SK-N-SH (cell line): ENCODE measurements at regions not wholly inside any gene's neighbourhood (a gene's known extent, or its start where the extent isn't known, plus 50 kb on each side); places are given as distances from the start of the nearest gene placed in this dataset.
"Not testable (repeated sequence)": the region's sequence is repeated elsewhere in the genome, so short reads cannot be mapped to it uniquely, and the experiment has no call there.

Experiments used
- CTCF ChIA-PET: fragments of 300-600, 350-600 bp; formaldehyde crosslinking; extraction: SDS; loops from one replicate; lab custom pipeline; 2021; lab: Yijun Ruan, JAX
- POLR2A ChIA-PET: fragments of 350-600 bp; sonication (Branson Sonifier 250); formaldehyde crosslinking; extraction: SDS; loops from one replicate; lab custom pipeline; 2020; ENCODE audit warnings: antibody characterized with exemption, inconsistent platforms; lab: Yijun Ruan, JAX
- DNase-seq: peaks from one replicate; pipeline ENCODE4 v3.0.0; 2012
- H2AFZ ChIP-seq: fragments of 200-600 bp; sonication (generic); 2 replicates; pipeline ENCODE4 v1.8.1; 2016; ENCODE audit warnings: antibody characterized with exemption, mild to moderate bottlenecking, low read depth
- H3F3A ChIP-seq: fragments of 200-600 bp; sonication (generic); replicated peaks from 2 replicates; pipeline ENCODE3; 2016; ENCODE audit warnings: antibody characterized with exemption, mild to moderate bottlenecking; ENCODE audit not compliant: insufficient read depth
- H3K27ac ChIP-seq, 2 experiments: fragments of 200-500 bp in 1 of 2; fragments of 200-600 bp in 1 of 2; sonication (Bioruptor generic) in 1 of 2; sonication (generic), shearing (Covaris generic) in 1 of 2; 2 replicates each; pipeline versions ENCODE4 v1.5.1 to v1.6.1; 2014 to 2016; ENCODE audit warnings: low read depth in 2 of 2, inconsistent platforms in 1 of 2, low read length in 1 of 2, mild to moderate bottlenecking in 1 of 2, mixed read lengths in 1 of 2
- H3K27me3 ChIP-seq: fragments of 200-600 bp; sonication (generic), shearing (Covaris generic); 2 replicates; pipeline ENCODE4 v1.6.1; 2016; ENCODE audit warnings: mixed run types; ENCODE audit not compliant: insufficient read depth
- H3K36me3 ChIP-seq, 2 experiments: fragments of 200-500 bp in 1 of 2; fragments of 200-600 bp in 1 of 2; sonication (Bioruptor generic) in 1 of 2; sonication (generic) in 1 of 2; replicated peaks in 1 of 2; 2 replicates each; pipeline versions ENCODE3 to v1.5.1; 2014 to 2016; ENCODE audit warnings: low read length in 1 of 2, mild to moderate bottlenecking in 1 of 2; ENCODE audit not compliant: insufficient read depth in 2 of 2, control insufficient read depth in 1 of 2
- H3K4me1 ChIP-seq, 2 experiments: fragments of 200-500 bp in 1 of 2; fragments of 200-600 bp in 1 of 2; sonication (Bioruptor generic) in 1 of 2; sonication (generic), shearing (Covaris generic) in 1 of 2; 2 replicates each; pipeline versions ENCODE4 v1.5.1 to v1.6.1; 2014 to 2016; ENCODE audit warnings: low read depth in 1 of 2, low read length in 1 of 2, mixed run types in 1 of 2; ENCODE audit not compliant: insufficient read depth in 2 of 2, control insufficient read depth in 1 of 2
- H3K4me2 ChIP-seq: fragments of 200-600 bp; sonication (generic), shearing (Covaris generic); 2 replicates; pipeline ENCODE4 v1.6.1; 2017; ENCODE audit warnings: mixed run types
- H3K4me3 ChIP-seq, 2 experiments: fragments of 200-500 bp in 1 of 2; fragments of 200-600 bp in 1 of 2; sonication (Bioruptor generic) in 1 of 2; sonication (generic), shearing (Covaris generic) in 1 of 2; 2 replicates each; pipeline versions ENCODE4 v1.5.1 to v1.8.1; 2014 to 2016; ENCODE audit warnings: low read depth in 2 of 2, inconsistent platforms in 1 of 2, low read length in 1 of 2, mild to moderate bottlenecking in 1 of 2, mixed read lengths in 1 of 2, moderate library complexity in 1 of 2
- H3K79me2 ChIP-seq: fragments of 200-600 bp; sonication (generic); 2 replicates; pipeline ENCODE4 v1.8.1; 2017; ENCODE audit warnings: mild to moderate bottlenecking; ENCODE audit not compliant: insufficient read depth
- H3K9ac ChIP-seq: fragments of 200-600 bp; sonication (generic); 2 replicates; pipeline ENCODE4 v1.6.1; 2017; ENCODE audit warnings: mixed run types
- H3K9me2 ChIP-seq: fragments of 200-600 bp; sonication (generic); 2 replicates; pipeline ENCODE4 v1.6.1; 2017; ENCODE audit warnings: mixed run types
- H3K9me3 ChIP-seq: fragments of 200-600 bp; sonication (generic); 2 replicates; pipeline ENCODE4 v1.6.1; 2017; ENCODE audit warnings: mixed run types, mild to moderate bottlenecking, moderate library complexity
- H4K20me1 ChIP-seq: fragments of 200-600 bp; sonication (generic); 2 replicates; pipeline ENCODE4 v1.6.1; 2017; ENCODE audit warnings: mild to moderate bottlenecking, mixed run types; ENCODE audit not compliant: insufficient read depth
- GABPA ChIP-seq: IDR thresholded peaks from 2 replicates; pipeline ENCODE4 v1.4.0; 2012; ENCODE audit warnings: low read depth, mild to moderate bottlenecking
- GATA2 ChIP-seq: sonication (generic); formaldehyde crosslinking; IDR thresholded peaks from 2 replicates; pipeline ENCODE4 v1.5.0; 2020; ENCODE audit warnings: mild to moderate bottlenecking, missing genetic modification reagents
- MXI1 ChIP-seq: IDR thresholded peaks from 2 replicates; pipeline ENCODE4 v1.6.1; 2012; ENCODE audit warnings: mild to moderate bottlenecking, low read depth, low read length, improper control_type of control experiment
- NFIC ChIP-seq: IDR thresholded peaks from 2 replicates; pipeline ENCODE4 v1.4.0; 2012; ENCODE audit warnings: borderline replicate concordance
- RXRA ChIP-seq: IDR thresholded peaks from 2 replicates; pipeline ENCODE4 v1.4.0; 2012; ENCODE audit warnings: low read depth, mild to moderate bottlenecking, borderline replicate concordance
- SIN3A ChIP-seq: IDR thresholded peaks from 2 replicates; pipeline ENCODE4 v1.6.1; 2012; ENCODE audit warnings: low read depth, mild to moderate bottlenecking, low read length, moderate library complexity, borderline replicate concordance
- TAF1 ChIP-seq: IDR thresholded peaks from 2 replicates; pipeline ENCODE4 v1.6.1; 2012; ENCODE audit warnings: low read depth, mild to moderate bottlenecking, low read length, moderate library complexity, borderline replicate concordance
- TCF12 ChIP-seq: IDR thresholded peaks from 2 replicates; pipeline ENCODE4 v1.4.0; 2012
- WGBS: methylation state at CpG from one replicate; pipeline ENCODE4 v1.1.6; 2017; ENCODE audit warnings: low lambda C conversion rate; 5-methylcytosine and 5-hydroxymethylcytosine counted together
- TF ChIP-seq, protein P1 (sequence below): IDR thresholded peaks from 2 replicates; pipeline ENCODE4 v1.6.1; 2012; ENCODE audit warnings: mild to moderate bottlenecking, low read depth, low read length, moderate library complexity
- TF ChIP-seq, protein P2 (sequence below): fragments of 150-350 bp; IDR thresholded peaks from 2 replicates; pipeline ENCODE4 v1.6.1; 2017; ENCODE audit warnings: antibody characterized with exemption, low read length, low read depth, borderline replicate concordance
- TF ChIP-seq, protein P3 (sequence below): IDR thresholded peaks from 2 replicates; pipeline ENCODE4; 2012
- TF ChIP-seq, protein P4 (sequence below): fragments of 150-350 bp; IDR thresholded peaks from 2 replicates; pipeline ENCODE4 v1.6.1; 2016; ENCODE audit warnings: mild to moderate bottlenecking, low read depth, low read length
- TF ChIP-seq, protein P5 (sequence below): IDR thresholded peaks from 2 replicates; pipeline ENCODE4 v1.4.0; 2012; ENCODE audit warnings: low read depth, borderline replicate concordance
- TF ChIP-seq, protein P6 (sequence below): IDR thresholded peaks from 2 replicates; pipeline ENCODE4 v1.4.0; 2012; ENCODE audit warnings: low read depth, borderline replicate concordance

DNA sequence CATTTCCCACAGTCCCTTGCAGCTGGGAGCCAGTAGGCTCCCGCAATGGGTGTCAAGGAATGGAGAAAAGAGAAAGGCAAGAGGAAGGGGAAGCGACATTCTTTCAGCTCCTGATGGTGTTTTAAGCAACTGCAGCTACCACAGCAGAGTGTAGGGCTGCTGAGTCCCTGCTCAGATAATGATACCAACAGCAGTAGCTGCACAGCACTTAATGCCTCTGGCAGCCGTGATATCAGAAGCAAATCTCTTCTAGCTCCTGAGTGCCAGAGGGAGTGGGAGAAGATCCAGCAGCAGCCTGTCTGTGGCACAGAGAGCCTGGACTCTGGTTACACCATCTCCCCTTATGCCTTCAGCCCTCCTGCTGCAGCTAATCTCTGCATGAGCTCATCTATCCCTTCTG, 186.1 kb upstream of the LMCD1 start:
- H3K9ac ChIP-seq, H3K27me3 ChIP-seq, H3K9me2 ChIP-seq, H3F3A ChIP-seq, H3K9me3 ChIP-seq, H3K4me2 ChIP-seq, H3K79me2 ChIP-seq, H3K36me3 ChIP-seq, POLR2A ChIA-PET, H3K4me3 ChIP-seq, H2AFZ ChIP-seq, H4K20me1 ChIP-seq: not testable (repeated sequence)
- Histone ChIP-seq H3K4me1 (peaks cover 9 to 15% of the 10 kb centered on the region in 2 experiments; a peak in 3 of 4 replicates), H3K27ac (peak overlapping the region in 1 of 2 experiments; percentile 69; a peak in 2 of 4 replicates)
- CTCF ChIA-PET: interaction anchor here (0.7 to 1.6 kb wide), 3 partner anchors 13 to 126 kb away, joined by 3 to 7 read pairs (median 3); no protein-coding TSS in a partner anchor
- WGBS: 26% methylated on average over 3 of the region's 3 CpGs
- peak; percentile 76 for TF ChIP-seq GATA2
- peak; percentile 50 for DNase-seq

DNA sequence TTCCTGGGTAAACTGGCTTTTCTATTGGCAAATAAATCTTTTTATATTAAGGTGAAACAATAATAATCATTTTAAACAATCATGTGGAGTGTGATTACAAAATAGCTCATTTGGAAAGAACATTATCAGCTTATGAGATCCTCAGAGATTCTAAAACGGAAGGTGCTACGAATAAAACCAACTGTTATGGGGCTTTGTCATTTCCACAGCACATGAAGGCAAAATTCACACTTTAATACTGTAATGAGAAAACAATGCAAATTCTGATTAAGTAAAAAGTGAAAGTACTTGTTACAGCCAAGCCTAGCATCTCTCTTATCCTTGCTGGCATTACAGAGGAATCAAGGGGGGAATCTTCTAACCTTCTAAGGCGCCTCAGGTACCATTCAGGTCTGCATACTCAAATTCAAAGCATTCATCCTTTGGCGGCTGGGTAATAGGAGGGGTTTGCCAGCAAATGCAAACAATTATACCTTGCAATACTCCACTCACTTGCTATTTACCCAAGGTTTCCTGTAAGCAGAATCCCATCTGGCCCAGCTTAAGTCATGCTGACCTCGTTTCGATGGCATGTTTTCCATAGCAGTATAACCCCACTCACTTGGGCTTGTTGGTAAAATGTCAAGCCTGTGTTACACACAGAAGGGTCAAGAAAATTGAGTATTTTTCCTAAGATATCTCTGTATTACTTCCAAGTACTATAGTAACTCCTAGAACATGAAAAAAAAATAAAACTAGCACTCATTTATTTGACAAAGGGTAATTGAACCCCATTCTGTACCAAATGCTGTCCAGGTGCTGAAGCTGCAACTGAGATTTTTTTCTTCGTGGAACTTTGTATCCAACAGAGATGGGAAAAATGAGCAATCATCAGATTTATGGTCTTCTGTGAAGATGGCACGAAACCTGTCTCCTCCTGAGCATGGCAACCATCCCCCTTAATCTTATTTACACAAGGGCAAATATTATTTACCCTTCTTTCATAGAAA, 183.7 kb upstream of the LMCD1 start:
- Histone ChIP-seq H3K9me3 (no peaks in the 10 kb centered on the region), H3K4me1 (peaks cover 9 to 14% of the 10 kb centered on the region in 2 experiments; a peak in 3 of 4 replicates), H3K9me2 (no peaks in the 10 kb centered on the region), H3K27me3 (no peaks in the 10 kb centered on the region), H2AFZ (no peak overlapping the region), H3K4me3 (no peak overlapping the region), H3K36me3 (no peaks in the 10 kb centered on the region), H4K20me1 (no peaks in the 10 kb centered on the region), H3K79me2 (no peaks in the 10 kb centered on the region), H3F3A (no peaks in the 10 kb centered on the region), H3K9ac (no peak overlapping the region), H3K4me2 (0 out of 2 replicates have a peak overlapping the region, but pooled peaks have one; percentile 25), H3K27ac (no peak overlapping the region)
- ChIA-PET CTCF (interaction anchor here (0.7 to 1.9 kb wide), 4 partner anchors 10 to 111 kb away, joined by 3 to 8 read pairs (median 3); no protein-coding TSS in a partner anchor), POLR2A (no interaction called here)
- 53% methylated on average over 8 of the region's 8 CpGs for WGBS
- no peak for DNase-seq
- TF ChIP-seq, protein P1, sequence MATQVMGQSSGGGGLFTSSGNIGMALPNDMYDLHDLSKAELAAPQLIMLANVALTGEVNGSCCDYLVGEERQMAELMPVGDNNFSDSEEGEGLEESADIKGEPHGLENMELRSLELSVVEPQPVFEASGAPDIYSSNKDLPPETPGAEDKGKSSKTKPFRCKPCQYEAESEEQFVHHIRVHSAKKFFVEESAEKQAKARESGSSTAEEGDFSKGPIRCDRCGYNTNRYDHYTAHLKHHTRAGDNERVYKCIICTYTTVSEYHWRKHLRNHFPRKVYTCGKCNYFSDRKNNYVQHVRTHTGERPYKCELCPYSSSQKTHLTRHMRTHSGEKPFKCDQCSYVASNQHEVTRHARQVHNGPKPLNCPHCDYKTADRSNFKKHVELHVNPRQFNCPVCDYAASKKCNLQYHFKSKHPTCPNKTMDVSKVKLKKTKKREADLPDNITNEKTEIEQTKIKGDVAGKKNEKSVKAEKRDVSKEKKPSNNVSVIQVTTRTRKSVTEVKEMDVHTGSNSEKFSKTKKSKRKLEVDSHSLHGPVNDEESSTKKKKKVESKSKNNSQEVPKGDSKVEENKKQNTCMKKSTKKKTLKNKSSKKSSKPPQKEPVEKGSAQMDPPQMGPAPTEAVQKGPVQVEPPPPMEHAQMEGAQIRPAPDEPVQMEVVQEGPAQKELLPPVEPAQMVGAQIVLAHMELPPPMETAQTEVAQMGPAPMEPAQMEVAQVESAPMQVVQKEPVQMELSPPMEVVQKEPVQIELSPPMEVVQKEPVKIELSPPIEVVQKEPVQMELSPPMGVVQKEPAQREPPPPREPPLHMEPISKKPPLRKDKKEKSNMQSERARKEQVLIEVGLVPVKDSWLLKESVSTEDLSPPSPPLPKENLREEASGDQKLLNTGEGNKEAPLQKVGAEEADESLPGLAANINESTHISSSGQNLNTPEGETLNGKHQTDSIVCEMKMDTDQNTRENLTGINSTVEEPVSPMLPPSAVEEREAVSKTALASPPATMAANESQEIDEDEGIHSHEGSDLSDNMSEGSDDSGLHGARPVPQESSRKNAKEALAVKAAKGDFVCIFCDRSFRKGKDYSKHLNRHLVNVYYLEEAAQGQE: peak; percentile 67; the same call in 1 of the 2 replicates
- TF ChIP-seq TCF12 (0 out of 2 replicates have a peak, but pooled peaks have one; percentile 15), RXRA (no peak), SIN3A (no peak), NFIC (no peak), GABPA (no peak), TAF1 (no peak), MXI1 (no peak)
- TF ChIP-seq, protein P2, sequence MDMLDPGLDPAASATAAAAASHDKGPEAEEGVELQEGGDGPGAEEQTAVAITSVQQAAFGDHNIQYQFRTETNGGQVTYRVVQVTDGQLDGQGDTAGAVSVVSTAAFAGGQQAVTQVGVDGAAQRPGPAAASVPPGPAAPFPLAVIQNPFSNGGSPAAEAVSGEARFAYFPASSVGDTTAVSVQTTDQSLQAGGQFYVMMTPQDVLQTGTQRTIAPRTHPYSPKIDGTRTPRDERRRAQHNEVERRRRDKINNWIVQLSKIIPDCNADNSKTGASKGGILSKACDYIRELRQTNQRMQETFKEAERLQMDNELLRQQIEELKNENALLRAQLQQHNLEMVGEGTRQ: no peak
- TF ChIP-seq, protein P3, sequence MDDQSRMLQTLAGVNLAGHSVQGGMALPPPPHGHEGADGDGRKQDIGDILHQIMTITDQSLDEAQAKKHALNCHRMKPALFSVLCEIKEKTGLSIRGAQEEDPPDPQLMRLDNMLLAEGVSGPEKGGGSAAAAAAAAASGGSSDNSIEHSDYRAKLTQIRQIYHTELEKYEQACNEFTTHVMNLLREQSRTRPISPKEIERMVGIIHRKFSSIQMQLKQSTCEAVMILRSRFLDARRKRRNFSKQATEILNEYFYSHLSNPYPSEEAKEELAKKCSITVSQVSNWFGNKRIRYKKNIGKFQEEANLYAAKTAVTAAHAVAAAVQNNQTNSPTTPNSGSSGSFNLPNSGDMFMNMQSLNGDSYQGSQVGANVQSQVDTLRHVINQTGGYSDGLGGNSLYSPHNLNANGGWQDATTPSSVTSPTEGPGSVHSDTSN: no peak
- TF ChIP-seq, protein P4, sequence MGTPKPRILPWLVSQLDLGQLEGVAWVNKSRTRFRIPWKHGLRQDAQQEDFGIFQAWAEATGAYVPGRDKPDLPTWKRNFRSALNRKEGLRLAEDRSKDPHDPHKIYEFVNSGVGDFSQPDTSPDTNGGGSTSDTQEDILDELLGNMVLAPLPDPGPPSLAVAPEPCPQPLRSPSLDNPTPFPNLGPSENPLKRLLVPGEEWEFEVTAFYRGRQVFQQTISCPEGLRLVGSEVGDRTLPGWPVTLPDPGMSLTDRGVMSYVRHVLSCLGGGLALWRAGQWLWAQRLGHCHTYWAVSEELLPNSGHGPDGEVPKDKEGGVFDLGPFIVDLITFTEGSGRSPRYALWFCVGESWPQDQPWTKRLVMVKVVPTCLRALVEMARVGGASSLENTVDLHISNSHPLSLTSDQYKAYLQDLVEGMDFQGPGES: no peak
- TF ChIP-seq, protein P5, sequence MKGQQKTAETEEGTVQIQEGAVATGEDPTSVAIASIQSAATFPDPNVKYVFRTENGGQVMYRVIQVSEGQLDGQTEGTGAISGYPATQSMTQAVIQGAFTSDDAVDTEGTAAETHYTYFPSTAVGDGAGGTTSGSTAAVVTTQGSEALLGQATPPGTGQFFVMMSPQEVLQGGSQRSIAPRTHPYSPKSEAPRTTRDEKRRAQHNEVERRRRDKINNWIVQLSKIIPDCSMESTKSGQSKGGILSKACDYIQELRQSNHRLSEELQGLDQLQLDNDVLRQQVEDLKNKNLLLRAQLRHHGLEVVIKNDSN: no peak
- TF ChIP-seq, protein P6, sequence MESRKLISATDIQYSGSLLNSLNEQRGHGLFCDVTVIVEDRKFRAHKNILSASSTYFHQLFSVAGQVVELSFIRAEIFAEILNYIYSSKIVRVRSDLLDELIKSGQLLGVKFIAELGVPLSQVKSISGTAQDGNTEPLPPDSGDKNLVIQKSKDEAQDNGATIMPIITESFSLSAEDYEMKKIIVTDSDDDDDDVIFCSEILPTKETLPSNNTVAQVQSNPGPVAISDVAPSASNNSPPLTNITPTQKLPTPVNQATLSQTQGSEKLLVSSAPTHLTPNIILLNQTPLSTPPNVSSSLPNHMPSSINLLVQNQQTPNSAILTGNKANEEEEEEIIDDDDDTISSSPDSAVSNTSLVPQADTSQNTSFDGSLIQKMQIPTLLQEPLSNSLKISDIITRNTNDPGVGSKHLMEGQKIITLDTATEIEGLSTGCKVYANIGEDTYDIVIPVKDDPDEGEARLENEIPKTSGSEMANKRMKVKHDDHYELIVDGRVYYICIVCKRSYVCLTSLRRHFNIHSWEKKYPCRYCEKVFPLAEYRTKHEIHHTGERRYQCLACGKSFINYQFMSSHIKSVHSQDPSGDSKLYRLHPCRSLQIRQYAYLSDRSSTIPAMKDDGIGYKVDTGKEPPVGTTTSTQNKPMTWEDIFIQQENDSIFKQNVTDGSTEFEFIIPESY: no peak
